ENCODE measurements at regions not wholly inside any gene's neighbourhood (a gene's known extent, or its start where the extent isn't known, plus 50 kb on each side); places are given as distances from the start of the nearest gene placed in this dataset.

GRCh38 chr22:27512283-27512761 lies 289.2 kb downstream of the MN1 start:
- H4K91ac ChIP-seq (ENCODE audit: insufficient read length, low read depth, low read length) = no peak overlapping the region
- H2AK5ac ChIP-seq (ENCODE audit: insufficient read length, low read length) = no peak overlapping the region
- no peaks in the 10 kb centered on the region for H3K23me2 ChIP-seq (ENCODE audit: insufficient read length, low read depth, low read length, poor library complexity, severe bottlenecking)
- no peaks in the 10 kb centered on the region for H3K9me3 ChIP-seq (ENCODE audit: control insufficient read depth, low read depth, low read length)
- H3K79me2 ChIP-seq (ENCODE audit: insufficient read depth, low read length) = no peaks in the 10 kb centered on the region
- no peak overlapping the region for H3K4ac ChIP-seq (ENCODE audit: low read depth, low read length)
- no peak overlapping the region for H3K9ac ChIP-seq (ENCODE audit: extremely low read depth, insufficient read length, low read length)
- H4K20me1 ChIP-seq (ENCODE audit: control insufficient read depth, insufficient read depth, insufficient read length) = no peaks in the 10 kb centered on the region
- H3K36me3 Mint-ChIP-seq (ENCODE audit: insufficient read depth in 1 of 3, low read depth in 3 of 3) = no peaks in the 10 kb centered on the region; a peak in 1 of 7 replicates
- no peak overlapping the region for H2BK120ac ChIP-seq (ENCODE audit: low read depth, low read length, poor library complexity, severe bottlenecking)
- H2BK20ac ChIP-seq (ENCODE audit: low read depth, low read length, poor library complexity, severe bottlenecking) = no peak overlapping the region
- no peak overlapping the region for H3T11ph ChIP-seq (ENCODE audit: low read length)
- H3K14ac ChIP-seq (ENCODE audit: insufficient read depth, low read length) = no peak overlapping the region; the same call in 1 of the 2 replicates
- no peak overlapping the region for H3K4me3 Mint-ChIP-seq
- H3K4me1 Mint-ChIP-seq = peaks cover 0 to 5% of the 10 kb centered on the region in 2 experiments; a peak in 2 of 4 replicates
- no peak overlapping the region for H2AFZ ChIP-seq (ENCODE audit: low read length)
- WGBS (ENCODE audit: extremely low coverage, insufficient read length, low lambda C conversion rate) = no CpG with 5 or more reads among the region's 13 CpGs
- TF ChIP-seq CTCF (conservative IDR thresholded peaks at IDR 0.05) = no peak
- H3K4me1 ChIP-seq (ENCODE audit: insufficient read depth, low read length) = no peaks in the 10 kb centered on the region
- H3K4me2 ChIP-seq (ENCODE audit: insufficient read depth, insufficient read length, low read length) = no peak overlapping the region
- H2BK15ac ChIP-seq (ENCODE audit: low read depth, low read length) = no peak overlapping the region
- DNase-seq = no peak
- H3K9me3 Mint-ChIP-seq = no peaks in the 10 kb centered on the region
- H4K5ac ChIP-seq (ENCODE audit: insufficient read length, low read depth, low read length) = no peak overlapping the region
- no peak overlapping the region for H2BK5ac ChIP-seq (ENCODE audit: insufficient read length, low read length)
- no peak overlapping the region for H3K18ac ChIP-seq (ENCODE audit: insufficient read length, low read depth, low read length)
- H2BK12ac ChIP-seq (ENCODE audit: insufficient read length, low read depth, low read length) = no peak overlapping the region
- H3K27me3 ChIP-seq (ENCODE audit: insufficient read depth, low read length) = 0 out of 2 replicates have a peak, but pooled peaks cover 1% of the 10 kb centered on the region
- no peak overlapping the region for H3K27ac Mint-ChIP-seq
- no peak overlapping the region for H3K56ac ChIP-seq (ENCODE audit: insufficient read length, low read depth, low read length)
- no peaks in the 10 kb centered on the region for H3K79me1 ChIP-seq (ENCODE audit: insufficient read depth, low read depth, low read length, poor library complexity, severe bottlenecking)
- H3K23ac ChIP-seq (ENCODE audit: insufficient read length, low read depth, low read length) = no peak overlapping the region
- H3K27ac ChIP-seq (ENCODE audit: insufficient read length, low read depth, low read length) = no peak overlapping the region
- H3K27me3 Mint-ChIP-seq (ENCODE audit: low read depth) = peaks cover 60% of the 10 kb centered on the region
- no peak overlapping the region for H4K8ac ChIP-seq (replicated peaks; ENCODE audit: insufficient read length, low read depth, low read length)
